HG03565 (cell line): ENCODE measurements at regions not wholly inside any gene's neighbourhood (a gene's known extent, or its start where the extent isn't known, plus 50 kb on each side); places are given as distances from the start of the nearest gene placed in this dataset.
A peak's percentile ranks its signal among the peaks of the same experiment; 100 is the strongest.

Experiments
- ATAC-seq: cut with Tn5 transposase; IDR thresholded peaks from one replicate; pipeline ENCODE4 v1.9.1; 2021; ENCODE audit warnings: mild to moderate bottlenecking, moderate library complexity; ENCODE audit not compliant: unreplicated experiment

GRCh38 chr14:62081012-62081612 is 318.9 kb downstream of the SNAPC1 start:
- ATAC-seq: peak; percentile 91

DNA sequence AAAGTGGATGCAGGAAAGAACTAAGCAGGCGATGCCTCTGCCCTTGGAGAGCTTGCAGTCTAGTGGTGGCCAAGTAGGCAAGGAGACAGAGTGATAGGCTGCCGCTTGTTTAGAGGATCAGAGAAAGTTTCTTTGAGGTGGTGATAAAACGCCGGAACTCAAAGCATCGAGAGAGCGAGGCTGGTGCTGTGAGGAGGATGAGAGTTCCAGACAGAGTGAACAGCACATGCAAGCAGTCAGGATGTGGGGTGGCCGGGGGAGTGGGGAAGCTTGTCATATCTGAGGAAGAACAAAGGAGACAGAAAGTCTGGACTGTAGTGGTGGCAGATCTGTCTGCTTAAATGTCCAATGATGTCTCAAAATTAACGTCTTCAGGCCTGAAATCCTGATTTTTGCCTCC is 319.7 kb downstream of the SNAPC1 start:
- ATAC-seq: no peak

DNA sequence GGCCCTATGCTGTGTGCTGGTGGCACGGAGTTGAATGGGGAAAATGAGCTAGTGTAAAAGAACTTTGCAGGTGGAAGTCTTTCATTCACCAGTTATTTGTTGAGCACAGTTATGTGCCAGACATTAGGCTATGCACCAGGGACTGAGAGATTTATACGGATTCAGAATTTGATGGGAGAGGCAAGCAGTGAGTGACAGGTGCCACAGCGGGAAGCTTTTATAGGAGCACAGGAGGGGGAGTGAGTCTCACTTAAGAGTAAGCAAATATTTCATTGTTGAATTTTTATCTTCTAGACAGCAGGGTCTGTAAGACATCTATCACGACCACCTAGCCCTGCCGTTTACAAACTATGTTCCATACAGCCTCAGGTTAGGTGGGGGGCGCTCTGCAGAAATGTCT is 320.6 kb downstream of the SNAPC1 start:
- no peak for ATAC-seq

DNA sequence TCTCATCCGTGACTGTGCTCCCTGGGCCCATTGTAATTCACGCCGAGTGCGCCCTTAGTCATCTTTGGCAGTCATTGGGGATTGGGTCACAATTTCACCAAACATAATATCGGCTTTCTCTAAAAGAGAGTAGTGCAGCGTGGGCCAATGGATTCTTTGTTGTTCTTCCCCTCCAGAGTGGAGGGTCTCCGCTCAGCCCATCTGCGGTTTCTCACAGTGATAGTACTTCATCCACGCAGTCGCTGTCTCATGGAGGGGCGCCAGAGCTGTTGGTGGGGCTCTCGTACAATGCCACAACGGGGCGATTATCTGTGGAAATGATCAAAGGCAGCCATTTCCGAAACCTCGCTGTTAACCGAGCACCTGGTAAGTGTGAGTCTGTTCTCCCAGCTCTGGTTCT is 321.8 kb downstream of the SNAPC1 start:
- ATAC-seq: no peak

DNA sequence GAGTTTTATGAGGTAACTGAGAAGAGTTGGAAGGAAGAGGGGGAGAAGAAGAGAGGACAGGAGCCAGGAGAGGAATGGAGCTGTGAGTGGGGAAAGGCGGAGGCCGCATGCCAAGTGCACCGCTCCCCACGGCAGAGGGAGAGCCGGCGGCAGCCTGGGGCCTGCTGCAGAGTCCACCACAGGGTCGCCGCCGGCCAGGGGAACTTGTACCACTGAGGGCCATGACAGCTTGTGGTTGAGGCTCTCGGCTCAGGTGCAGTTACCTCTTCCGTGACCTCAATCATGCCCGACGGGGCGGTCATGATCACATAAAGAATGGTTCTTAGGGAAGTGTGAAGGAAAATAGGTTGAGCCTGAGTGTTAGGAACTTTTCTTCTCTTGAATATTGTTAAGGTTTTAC is 325.0 kb downstream of the SNAPC1 start:
- ATAC-seq: no peak

GRCh38 chr14:62093736-62094135 is 331.5 kb downstream of the SNAPC1 start:
- no peak for ATAC-seq

- ATAC-seq: no peak
Observed at GRCh38 chr14:62097072-62097471, 334.9 kb downstream of the SNAPC1 start.

- ATAC-seq: no peak
Observed at GRCh38 chr14:62097824-62098223, 335.6 kb downstream of the SNAPC1 start.

DNA sequence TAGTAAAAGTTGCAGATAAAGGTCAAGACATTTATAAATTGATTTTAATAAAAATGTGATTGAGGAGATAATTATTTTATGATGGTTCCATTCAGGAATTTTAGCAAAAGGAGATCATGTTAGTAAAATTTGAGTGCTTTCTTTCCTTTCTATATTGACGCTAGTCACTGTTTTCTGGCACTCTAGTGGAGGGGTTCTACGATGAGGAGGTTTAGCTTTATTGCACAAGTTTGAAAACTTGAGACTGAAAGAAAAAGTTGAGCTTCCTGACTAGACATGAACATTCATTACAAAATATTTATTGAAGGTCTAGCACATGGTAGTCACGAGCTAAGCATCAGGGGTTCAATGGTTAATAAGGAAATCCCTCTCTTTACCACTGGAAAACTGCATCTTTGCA is 336.1 kb downstream of the SNAPC1 start:
- no peak for ATAC-seq

GRCh38 chr14:62099091-62099490 is 336.9 kb downstream of the SNAPC1 start:
- no peak for ATAC-seq

DNA sequence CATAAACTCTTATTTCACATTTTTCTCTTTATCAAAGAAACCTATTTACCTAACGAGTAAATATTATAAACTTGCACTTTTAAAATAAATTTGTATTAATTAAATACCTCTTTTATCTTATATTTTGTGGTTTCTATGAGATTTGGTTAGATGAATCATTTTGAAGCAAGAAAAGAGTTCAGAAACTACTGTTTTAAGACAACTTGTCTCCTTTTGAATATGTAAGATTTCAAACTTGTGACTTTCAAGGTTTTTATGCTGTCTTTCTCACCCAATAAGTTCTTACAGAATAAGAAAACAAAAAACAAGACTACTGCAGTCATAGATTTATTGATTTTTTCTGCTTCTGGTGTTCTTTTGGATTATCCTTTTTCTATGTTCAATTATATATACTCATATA is 339.0 kb downstream of the SNAPC1 start:
- ATAC-seq: no peak

GRCh38 chr14:62101673-62102348 is 339.6 kb downstream of the SNAPC1 start:
- ATAC-seq: no peak

DNA sequence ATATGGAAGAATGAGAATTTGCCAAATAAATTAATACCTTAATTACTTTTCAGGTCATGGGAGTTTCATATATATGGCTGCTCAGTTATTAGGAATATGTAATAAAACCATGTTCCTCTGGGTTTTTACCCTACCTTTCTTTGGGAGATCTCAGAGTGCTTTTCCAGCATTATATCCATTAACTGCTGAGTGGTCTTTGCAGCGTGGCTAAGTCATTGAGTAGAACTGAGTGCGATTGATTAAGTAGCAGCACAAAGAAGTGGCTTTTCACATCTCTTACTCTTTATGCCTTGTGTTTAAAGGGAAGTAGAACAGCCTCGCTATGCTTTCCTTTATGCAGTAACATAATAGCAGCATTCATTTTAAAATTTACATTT is 340.1 kb downstream of the SNAPC1 start:
- ATAC-seq: no peak

DNA sequence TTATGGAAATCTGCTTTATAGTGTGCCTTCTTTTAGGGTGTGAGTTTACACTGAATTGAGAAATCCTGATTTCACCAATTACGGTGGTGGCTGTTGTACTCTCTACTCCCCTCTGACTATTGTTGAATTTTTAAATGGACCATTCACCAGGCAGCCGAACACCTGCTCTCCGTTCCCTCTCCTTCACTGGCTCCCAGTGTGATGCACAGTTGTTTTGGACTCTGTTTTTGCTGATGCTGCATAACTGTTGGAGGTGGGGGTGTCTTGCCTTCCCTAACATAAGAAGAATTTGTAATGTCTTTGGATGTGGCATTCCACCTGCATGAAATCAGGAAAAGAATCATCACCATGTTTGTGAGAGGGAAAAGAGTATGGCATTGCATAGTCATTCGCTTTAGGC is 341.2 kb downstream of the SNAPC1 start:
- ATAC-seq: no peak

DNA sequence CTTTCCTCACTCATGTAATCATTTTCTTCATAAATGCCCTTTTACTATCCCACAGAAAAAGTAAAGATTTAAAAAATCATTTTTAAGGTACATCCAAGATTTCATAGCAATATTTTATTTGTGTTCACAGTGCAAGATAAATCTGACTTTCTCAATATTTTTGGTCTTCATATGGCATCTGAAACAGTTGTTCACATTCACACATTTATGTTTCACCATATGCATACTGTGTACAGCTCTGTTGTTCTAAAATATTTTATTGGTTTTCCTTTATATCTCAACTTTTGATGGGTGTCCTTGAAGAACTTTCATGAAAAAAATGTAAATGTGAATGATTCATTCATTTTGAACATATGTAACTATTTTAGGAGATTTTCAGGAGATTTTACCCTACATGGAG is 348.7 kb downstream of the SNAPC1 start:
- no peak for ATAC-seq

DNA sequence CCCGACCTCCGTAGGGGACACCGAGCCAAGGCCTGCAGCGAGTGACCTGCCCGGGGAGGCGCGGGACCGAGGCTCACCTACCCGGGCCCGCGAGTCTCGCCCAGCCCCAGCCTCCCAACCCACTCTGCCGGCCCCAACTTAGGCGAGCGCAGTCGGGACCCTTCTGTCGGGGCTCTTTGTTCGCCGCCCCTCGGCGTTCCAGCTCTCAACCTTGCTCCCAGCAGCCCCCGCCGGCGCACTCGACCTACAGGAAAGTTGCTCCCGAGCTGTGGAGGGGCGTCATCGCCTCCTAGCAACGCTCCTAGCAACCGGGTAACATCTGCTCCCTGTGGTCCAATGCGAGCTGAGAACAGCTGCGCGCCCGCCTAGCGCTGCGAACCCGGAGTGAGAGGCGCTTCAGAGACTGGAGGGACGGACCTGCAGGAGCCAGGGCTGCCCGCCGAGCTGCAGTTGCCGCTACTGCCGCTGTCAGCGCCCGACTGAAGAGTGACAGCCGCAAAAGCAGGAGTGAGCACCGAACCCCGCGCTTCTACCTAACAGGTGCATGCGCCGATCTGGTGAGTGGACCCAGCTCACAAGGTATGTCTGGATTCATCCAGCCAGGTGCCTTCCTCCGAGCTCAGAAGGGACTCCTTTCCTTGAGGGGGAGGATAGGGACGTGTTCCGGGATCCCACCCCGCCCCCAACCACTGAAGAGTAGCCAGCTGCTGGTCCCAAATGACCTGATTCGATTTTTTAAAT is 355.0 kb downstream of the SNAPC1 start:
- ATAC-seq: peak; percentile 96

DNA sequence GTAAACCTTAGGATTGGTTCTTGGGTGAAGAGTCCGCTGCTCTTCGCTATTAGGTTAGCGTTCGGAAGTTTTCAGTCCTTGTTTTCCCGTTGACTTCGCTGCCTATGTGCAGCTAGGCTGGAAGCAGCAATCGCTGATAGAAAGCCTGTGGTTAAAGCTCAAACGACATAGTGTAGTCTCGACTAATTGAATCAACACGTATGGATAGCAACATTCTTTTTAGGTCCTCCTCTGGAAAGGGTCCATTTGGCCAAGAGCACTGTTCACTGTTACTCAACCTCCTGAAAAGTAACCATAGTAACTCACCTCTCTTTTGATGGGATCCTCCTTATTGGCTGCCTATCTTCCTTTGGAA is 355.5 kb downstream of the SNAPC1 start:
- ATAC-seq: no peak

DNA sequence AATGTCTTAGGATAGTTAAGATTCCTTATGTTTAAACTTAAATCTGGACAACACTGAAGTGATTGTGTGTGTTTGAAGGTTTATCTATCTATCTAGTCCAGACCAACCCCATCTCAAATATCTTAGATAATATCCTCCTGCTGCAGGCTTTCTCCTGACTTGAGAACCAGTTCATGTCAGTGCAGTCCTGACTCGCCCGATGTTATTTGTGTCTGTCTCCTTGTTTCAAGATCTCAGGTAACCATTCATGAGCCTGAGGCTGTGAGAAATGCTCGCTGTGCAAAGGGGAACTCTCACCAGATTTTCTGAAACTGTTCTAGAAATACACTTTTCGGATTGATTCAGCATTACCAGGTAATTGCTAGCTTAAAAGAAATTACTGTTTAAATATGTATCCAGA is 356.2 kb downstream of the SNAPC1 start:
- ATAC-seq: no peak

DNA sequence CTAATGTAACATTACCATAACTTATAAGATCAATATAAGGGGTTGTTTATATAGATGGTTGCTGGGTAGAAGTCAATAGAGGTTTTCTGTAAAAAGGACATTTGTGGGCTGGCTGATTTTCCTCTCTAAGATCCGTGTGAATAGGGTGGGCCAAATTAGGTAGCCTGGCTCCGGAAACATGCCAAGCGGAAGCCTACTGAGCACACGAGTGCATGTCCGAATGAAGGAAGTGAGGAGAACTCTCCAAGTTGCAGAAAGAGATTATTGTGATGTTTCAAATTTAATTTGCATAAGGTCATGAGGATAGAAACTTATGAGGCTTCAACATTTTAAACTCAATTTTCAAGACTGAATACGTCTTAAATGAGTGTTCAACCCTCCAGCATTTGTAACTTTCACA is 356.7 kb downstream of the SNAPC1 start:
- ATAC-seq: no peak

GRCh38 chr14:62123961-62124360 is 361.7 kb downstream of the SNAPC1 start:
- ATAC-seq: peak; percentile 51

DNA sequence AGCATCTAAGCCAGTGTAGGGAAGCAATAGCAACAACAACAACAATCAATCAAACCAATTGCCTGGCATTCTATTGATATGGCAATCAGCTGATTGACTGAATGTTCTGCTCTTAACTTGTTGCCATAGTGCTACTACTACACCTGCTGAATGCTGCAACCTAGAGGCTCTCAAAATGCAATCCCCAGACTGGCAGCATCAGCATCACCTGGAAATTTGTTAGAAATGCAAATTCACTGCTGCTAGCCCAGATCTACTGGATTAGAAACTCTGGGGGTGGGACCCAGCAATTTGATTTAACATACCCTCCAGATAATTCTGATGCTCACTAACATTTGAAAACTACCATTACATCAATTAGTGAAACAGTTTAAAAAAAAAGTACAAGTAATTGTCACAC is 363.6 kb downstream of the SNAPC1 start:
- ATAC-seq: no peak

DNA sequence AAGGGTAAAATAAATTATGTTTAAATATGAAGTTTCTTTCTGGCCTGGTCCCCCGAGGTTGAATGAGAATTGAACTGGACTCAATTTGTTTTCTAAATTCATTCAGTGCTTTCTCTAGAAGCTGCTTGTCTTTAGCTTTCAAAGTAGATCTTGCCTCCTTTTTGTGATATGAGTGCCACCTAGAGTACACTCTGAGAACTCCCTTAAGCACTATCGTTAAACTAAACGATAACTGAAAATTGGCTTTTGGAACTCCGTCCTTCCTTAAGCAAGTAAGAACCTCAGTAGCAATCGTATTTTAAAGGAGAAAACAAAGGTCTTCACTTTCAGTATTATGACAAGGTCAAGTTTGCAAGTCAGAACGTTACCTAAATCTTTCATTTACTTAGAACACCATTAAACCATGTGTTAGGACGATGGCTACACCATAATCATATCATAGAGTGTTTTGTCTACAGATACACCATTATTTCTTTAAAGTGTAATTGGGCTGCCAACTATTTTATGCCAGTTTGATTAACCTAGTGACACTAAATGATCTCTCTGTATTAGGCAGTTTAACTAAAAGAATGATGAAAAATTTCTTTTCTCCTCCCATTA is 364.8 kb downstream of the SNAPC1 start:
- ATAC-seq: peak; percentile 62
